RWPE2 (cell line): ENCODE measurements at regions not wholly inside any gene's neighbourhood (a gene's known extent, or its start where the extent isn't known, plus 50 kb on each side); places are given as distances from the start of the nearest gene placed in this dataset.
"Not testable (repeated sequence)": the region's sequence is repeated elsewhere in the genome, so short reads cannot be mapped to it uniquely, and the experiment has no call there.

Experiments
- ATAC-seq: fragments of 200-7000 bp; cut with Tn5 transposase; 3 replicates; pipeline ENCODE4 v1.9.1; 2021; ENCODE audit warnings: low read depth
- DNase-seq: peaks from one replicate; pipeline ENCODE4 v3.0.0-alpha.2; 2020; ENCODE audit warnings: low spot score
- H3K27ac ChIP-seq: fragments of 450-650 bp; 2 replicates; pipeline ENCODE4 v1.5.1; 2017; ENCODE audit warnings: mild to moderate bottlenecking; ENCODE audit not compliant: poor library complexity, severe bottlenecking
- H3K27me3 ChIP-seq: fragments of 250-450 bp; sonication (Bioruptor Pico); 2 replicates; pipeline ENCODE4 v1.5.1; 2021; ENCODE audit warnings: mild to moderate bottlenecking, moderate library complexity; ENCODE audit not compliant: insufficient read depth, poor library complexity, severe bottlenecking
- H3K36me3 ChIP-seq: fragments of 250-450 bp; sonication (Bioruptor Pico); 2 replicates; pipeline ENCODE4 v1.5.1; 2020; ENCODE audit warnings: low read depth, mild to moderate bottlenecking, moderate library complexity
- H3K4me1 ChIP-seq: fragments of 250-450 bp; sonication (Bioruptor Pico); 2 replicates; pipeline ENCODE4 v1.5.1; 2021; ENCODE audit warnings: mild to moderate bottlenecking, moderate library complexity; ENCODE audit not compliant: insufficient read depth, poor library complexity, severe bottlenecking
- H3K4me3 ChIP-seq: fragments of 250-450 bp; sonication (Bioruptor Pico); 2 replicates; pipeline ENCODE4 v1.5.1; 2021; ENCODE audit warnings: mild to moderate bottlenecking, moderate library complexity; ENCODE audit not compliant: severe bottlenecking
- H3K9me3 ChIP-seq: fragments of 250-450 bp; sonication (Bioruptor Pico); 2 replicates; pipeline ENCODE4 v1.5.1; 2021; ENCODE audit warnings: mild to moderate bottlenecking, moderate library complexity; ENCODE audit not compliant: severe bottlenecking
- CTCF ChIP-seq: fragments of 450-650 bp; IDR thresholded peaks from one replicate; pipeline ENCODE4 v1.5.1; 2017; ENCODE audit warnings: mild to moderate bottlenecking, moderate library complexity; ENCODE audit not compliant: poor library complexity, severe bottlenecking

GRCh38 chr4:1582227-1582626 is 101.9 kb downstream of the FAM53A start:
- Histone ChIP-seq H3K4me1 (no peaks in the 10 kb centered on the region), H3K4me3 (no peak overlapping the region), H3K36me3 (no peaks in the 10 kb centered on the region), H3K27ac (no peak overlapping the region), H3K9me3 (no peaks in the 10 kb centered on the region), H3K27me3 (no peaks in the 10 kb centered on the region)
- no peak for TF ChIP-seq CTCF
- peak; percentile 56 for DNase-seq
- ATAC-seq = no peak

GRCh38 chr4:1581164-1581894 is 102.8 kb downstream of the FAM53A start:
- peak; percentile 64 for ATAC-seq
- not testable (repeated sequence) for H3K4me3 ChIP-seq
- peak; percentile 86 for DNase-seq

GRCh38 chr4:1580692-1581012 is 103.5 kb downstream of the FAM53A start:
- not testable (repeated sequence) for H3K27me3 ChIP-seq, ATAC-seq, H3K36me3 ChIP-seq, DNase-seq, H3K9me3 ChIP-seq, H3K4me1 ChIP-seq, H3K4me3 ChIP-seq
- H3K27ac ChIP-seq = peak overlapping the region; percentile 47

More at GRCh38 chr4:1581164-1581894, 102.8 kb downstream of the FAM53A start:
- not testable (repeated sequence) for H3K27ac ChIP-seq, H3K27me3 ChIP-seq, H3K36me3 ChIP-seq, H3K9me3 ChIP-seq, H3K4me1 ChIP-seq

GRCh38 chr4:1579901-1580691 is 104.0 kb downstream of the FAM53A start:
- no peaks in the 10 kb centered on the region for H3K9me3 ChIP-seq
- peak overlapping the region; percentile 47 for H3K27ac ChIP-seq
- no peaks in the 10 kb centered on the region for H3K27me3 ChIP-seq
- DNase-seq (peak; percentile 91), ATAC-seq (peak; percentile 69)
- H3K4me1 ChIP-seq = no peaks in the 10 kb centered on the region
- no peak for TF ChIP-seq CTCF
- H3K4me3 ChIP-seq = peak overlapping the region; percentile 46
- no peaks in the 10 kb centered on the region for H3K36me3 ChIP-seq

GRCh38 chr4:1579001-1579900 is 104.9 kb downstream of the FAM53A start:
- no peaks in the 10 kb centered on the region for H3K9me3 ChIP-seq
- peak; percentile 82 for TF ChIP-seq CTCF
- no peaks in the 10 kb centered on the region for H3K4me1 ChIP-seq
- peak; percentile 62 for ATAC-seq
- H3K27me3 ChIP-seq = no peaks in the 10 kb centered on the region
- H3K4me3 ChIP-seq = peak overlapping the region; percentile 46
- H3K36me3 ChIP-seq = no peaks in the 10 kb centered on the region
- H3K27ac ChIP-seq = peak overlapping the region; percentile 47
- peak; percentile 80 for DNase-seq
